HG03175 (cell line): ENCODE measurements at regions not wholly inside any gene's neighbourhood (a gene's known extent, or its start where the extent isn't known, plus 50 kb on each side); places are given as distances from the start of the nearest gene placed in this dataset.
A peak's percentile ranks its signal among the peaks of the same experiment; 100 is the strongest.

Source experiments
- ATAC-seq: cut with Tn5 transposase; IDR thresholded peaks from one replicate; pipeline ENCODE4 v1.9.1; 2021; ENCODE audit warnings: mild to moderate bottlenecking, moderate library complexity; ENCODE audit not compliant: unreplicated experiment

GRCh38 chr1:218809061-218809460, 364.6 kb upstream of the LYPLAL1 start:
- no peak for ATAC-seq

DNA sequence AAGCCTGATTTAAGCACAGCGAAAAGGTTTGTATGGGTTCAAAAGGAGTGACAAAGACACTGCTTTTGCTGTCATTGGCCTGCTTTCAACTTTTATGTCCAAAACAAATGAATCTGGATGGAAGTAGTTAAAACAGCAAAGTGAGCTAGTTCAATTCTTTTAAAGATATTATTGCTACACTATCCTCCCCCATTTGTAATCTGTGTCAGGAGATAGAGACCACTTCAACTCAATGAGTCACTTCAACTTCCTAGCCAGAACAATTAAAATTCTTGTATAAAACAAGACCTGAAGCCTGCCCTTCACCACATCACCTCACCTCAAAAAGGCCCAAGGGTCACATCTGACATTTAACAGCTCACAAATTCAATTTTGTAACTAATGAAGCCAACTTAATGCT, 364.1 kb upstream of the LYPLAL1 start:
- no peak for ATAC-seq

DNA sequence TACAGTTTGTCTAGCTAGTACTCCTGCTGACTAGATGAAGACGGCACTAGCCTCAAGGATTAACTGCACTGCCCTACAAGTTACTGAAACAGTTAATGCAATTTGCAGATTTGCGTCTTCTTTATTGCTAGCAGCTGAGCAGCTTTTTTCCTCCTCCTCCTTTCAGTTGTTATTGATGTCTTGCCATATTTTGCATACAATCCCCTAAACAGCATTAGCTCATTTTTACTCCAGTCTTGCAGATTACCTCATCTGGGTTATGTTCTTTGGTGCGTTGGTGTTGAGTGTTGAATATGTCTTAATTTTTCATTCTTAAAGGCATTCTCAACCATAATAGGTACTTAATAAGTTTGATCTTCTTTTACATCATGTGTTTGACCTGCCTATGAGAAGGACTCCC, 363.4 kb upstream of the LYPLAL1 start:
- ATAC-seq = no peak

- no peak for ATAC-seq
These were observed 362.2 kb upstream of the LYPLAL1 start for GRCh38 chr1:218811497-218811896.

DNA sequence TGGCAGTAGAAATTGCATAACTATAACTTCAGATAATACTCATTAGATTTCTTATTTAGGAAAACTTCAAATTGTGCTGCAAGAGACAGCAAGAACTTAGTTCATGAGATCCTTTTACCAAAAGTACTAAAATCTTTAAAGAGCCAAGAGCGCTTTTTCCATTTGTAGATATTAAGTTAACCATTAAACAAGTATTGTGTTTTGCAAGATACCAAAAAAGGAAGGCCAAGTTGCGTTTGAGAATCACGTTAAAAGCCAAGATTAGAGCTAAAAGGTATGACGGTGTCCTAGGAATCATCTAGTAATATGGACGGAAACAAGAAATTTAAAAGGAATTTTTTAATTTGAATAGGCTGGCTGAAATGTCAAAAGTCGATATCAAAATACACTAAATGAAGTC, 361.3 kb upstream of the LYPLAL1 start:
- ATAC-seq = no peak

GRCh38 chr1:218813237-218813636, 360.4 kb upstream of the LYPLAL1 start:
- no peak for ATAC-seq

GRCh38 chr1:218815076-218815475, 358.6 kb upstream of the LYPLAL1 start:
- no peak for ATAC-seq

- no peak for ATAC-seq
These were observed 356.6 kb upstream of the LYPLAL1 start for GRCh38 chr1:218817071-218817470.

GRCh38 chr1:218817691-218818465, 355.8 kb upstream of the LYPLAL1 start:
- ATAC-seq = no peak

DNA sequence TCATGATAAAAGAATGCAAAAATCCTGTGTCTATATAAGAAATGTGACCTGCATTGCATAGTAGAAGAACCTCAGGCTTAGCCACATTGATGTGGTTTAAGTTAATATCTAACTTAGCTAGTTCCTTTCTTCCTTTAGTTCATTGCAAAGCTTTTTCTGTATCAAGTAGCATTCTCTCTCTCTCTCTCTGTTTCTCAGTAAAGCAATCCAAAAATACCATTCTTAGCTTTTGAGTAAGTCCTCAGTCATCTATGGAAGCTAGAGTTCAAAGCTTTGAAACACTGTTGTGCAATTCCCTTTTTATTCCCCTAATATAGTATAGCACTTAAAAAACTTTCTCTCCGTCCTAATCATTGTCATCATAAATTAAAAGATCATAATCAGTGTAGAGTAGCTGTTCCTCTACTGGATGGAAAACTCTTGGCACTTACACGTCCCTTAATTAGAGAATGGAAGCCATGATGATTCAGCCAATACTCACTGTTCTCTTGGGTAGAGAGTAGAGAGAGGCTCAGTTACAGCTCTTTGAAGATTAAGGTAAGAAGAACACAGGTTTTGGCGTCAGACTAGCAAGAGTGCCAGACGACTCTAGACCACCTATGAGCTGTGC, 350.3 kb upstream of the LYPLAL1 start:
- ATAC-seq = peak; percentile 87

GRCh38 chr1:218827486-218827885, 346.2 kb upstream of the LYPLAL1 start:
- ATAC-seq = no peak

GRCh38 chr1:218828125-218828650, 345.5 kb upstream of the LYPLAL1 start:
- ATAC-seq = no peak

- ATAC-seq = no peak
These were observed 344.6 kb upstream of the LYPLAL1 start for GRCh38 chr1:218829097-218829496.

DNA sequence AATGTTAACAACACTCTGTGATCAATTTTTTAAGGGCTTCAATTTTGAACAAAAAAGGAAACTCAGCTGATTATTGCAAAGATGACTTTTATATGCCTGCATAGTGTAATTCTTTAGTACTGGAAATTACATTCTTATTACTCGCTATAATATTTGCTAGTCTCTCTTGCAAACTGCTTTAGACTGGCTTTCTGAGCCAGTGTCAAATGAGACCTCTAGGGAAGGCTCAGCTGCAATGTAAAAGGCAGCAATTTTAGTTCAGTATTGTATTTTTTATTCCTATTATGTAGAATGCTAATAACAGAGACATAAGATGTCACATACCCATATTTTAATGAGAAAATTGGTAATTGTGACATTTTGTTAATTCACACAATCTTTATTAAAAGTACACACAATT, 338.1 kb upstream of the LYPLAL1 start:
- ATAC-seq = no peak

DNA sequence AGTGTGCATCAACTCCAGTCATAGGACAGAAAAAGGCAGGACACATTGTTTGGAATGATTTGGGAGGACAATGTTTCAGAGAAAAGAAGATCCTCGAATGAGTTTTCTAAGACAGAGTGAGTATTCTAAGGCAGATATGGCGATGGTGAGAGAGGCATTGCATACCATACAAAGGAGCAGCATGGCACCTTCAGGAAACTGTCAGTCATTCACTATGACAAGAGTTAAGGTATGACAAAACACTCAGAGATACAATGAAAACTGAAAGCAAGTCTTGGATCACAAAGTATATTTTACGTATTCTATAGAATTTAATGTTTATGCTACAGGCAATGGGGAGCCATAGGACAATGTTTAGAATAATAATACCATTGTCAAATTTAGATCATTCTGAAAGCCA, 337.4 kb upstream of the LYPLAL1 start:
- no peak for ATAC-seq

DNA sequence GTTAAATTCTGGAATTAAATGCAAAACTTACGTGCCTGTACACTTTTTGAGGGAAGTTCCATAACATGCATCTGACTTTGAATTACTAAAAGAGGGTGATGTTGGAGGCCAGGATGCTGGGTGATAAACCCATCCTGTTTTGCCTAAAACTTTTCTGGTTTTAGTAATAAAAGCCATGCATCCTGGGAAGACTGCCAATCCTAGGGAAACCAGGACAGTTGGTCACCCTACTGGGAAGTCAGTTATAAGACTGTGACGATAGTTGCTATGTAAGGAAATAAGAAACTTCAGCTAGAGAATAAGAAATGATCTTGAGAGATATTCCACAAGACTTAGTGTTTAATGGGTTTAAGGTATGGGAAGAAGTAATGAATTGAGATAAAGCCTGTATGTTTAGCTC, 336.6 kb upstream of the LYPLAL1 start:
- no peak for ATAC-seq

GRCh38 chr1:218845589-218845988, 328.1 kb upstream of the LYPLAL1 start:
- no peak for ATAC-seq

- no peak for ATAC-seq
These were observed 327.5 kb upstream of the LYPLAL1 start for GRCh38 chr1:218846181-218846580.

DNA sequence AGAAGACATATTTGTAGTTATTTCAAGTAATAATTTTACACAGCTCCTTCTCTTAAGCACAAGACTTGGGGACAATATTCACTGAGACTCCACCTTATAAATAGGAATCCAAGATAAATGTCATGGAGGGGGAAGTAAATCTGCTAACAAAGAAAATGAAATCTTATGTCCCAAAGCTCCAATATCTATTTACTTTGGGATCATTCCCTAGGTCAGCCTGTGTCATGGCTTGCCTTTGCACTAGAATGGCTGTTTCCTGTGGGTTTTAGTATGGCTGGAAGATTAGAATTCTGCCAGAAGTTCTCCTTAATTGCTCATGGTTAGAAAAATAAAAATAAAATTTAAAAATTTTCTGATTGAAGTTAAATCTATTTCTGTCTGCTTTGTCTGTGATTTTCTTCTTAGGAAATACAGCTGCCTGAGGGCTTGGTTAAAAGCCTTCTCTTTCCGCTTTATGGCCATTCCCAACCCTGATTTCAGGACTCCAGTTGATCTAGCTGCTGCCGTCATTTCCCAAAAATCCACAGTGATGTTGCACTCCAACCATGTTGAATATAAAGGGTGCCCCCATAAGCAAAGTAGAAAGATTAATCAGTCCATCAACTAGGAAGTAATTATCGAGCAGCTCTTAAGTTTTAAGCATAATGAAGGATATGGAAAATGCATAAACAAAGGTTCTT, 326.4 kb upstream of the LYPLAL1 start:
- no peak for ATAC-seq

DNA sequence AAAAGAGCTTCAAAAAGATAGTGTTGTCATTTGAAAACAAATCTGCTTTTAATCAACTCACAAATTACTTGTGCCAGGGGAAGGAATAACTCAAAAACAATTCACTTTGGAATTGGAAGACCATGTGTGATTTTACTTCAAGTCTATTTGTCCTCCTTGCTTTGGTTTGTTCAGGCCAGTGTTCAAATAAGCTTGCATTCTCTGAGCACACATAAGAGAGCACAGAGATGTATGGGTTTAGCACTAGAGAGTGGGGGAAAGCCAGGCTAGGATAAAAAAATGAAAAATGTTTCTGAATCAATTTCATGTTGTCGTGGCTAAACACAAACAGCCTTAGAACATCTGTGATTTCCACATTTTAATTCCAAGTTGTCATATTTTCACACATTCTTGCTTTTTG, 325.7 kb upstream of the LYPLAL1 start:
- no peak for ATAC-seq

DNA sequence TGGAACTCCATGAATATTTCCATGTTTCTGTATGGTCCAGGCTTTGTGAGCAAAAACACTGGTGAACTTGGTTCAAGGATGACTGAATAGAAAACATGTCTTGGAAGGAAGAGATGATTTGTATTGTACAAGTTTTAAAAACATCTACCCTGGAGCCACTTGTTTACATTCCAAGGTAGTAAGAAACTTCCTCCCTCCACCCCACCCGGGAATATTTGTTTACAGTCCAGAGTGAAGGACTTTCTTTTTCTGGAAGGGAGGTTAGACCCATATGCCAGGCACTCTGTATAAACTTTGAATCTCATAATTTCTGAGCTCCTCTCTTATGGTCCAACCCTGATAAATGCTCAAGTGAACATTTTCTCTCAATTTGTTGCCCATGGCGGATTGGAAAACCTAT, 323.3 kb upstream of the LYPLAL1 start:
- no peak for ATAC-seq

DNA sequence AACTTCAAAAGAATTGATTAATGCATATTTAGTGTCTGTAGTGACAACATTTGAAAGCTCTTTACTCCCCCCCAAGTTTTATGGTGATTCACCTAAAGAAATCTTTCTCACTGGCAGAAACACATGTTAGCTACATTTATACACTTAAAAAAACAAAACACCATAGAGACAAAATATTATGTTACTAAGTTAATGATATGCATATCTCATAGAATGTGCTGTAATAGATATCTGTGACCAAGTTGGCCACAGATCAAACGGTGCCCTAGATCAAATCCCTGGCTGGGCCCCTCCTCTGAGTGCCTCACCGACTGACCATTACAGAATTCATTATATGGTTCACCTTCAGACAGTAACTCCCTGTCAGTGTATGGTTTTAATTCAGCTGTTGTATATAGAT, 322.1 kb upstream of the LYPLAL1 start:
- no peak for ATAC-seq
